Heart left ventricle (tissue), 13 donors: ENCODE measurements at regions not wholly inside any gene's neighbourhood (a gene's known extent, or its start where the extent isn't known, plus 50 kb on each side); places are given as distances from the start of the nearest gene placed in this dataset.

Experiments
- POLR2A ChIP-seq, 2 donors: fragments of 450-650 bp; IDR thresholded peaks; one replicate each; pipeline ENCODE4 v1.6.1; 2017; ENCODE audit warnings: antibody characterized with exemption in 2 of 2, mild to moderate bottlenecking in 2 of 2, moderate library complexity in 2 of 2
- TF ChIP-seq, protein P1 (sequence below), 12 donors: fragments of 200-600 bp; sonication (generic) in 4 of 12; IDR thresholded peaks; one replicate each; pipeline versions ENCODE4 v1.5.0 to v1.8.0; 2018 to 2022; ENCODE audit warnings: antibody characterized with exemption in 12 of 12, mild to moderate bottlenecking in 5 of 12
- donor health status: ischemic (EF 13 %, LVEDD 7.1; RV severe dilation, severe dysfunction).
- donor health status: DM: no; HTN: yes; CAD: no.
- donor health status: DM: no; HTN: no; CAD: no.
- donor health status: ischemic (EF 25% LVEDD 6.9; RV normal size, moderate dysfunction).
- donor health status: ischemic (EF 25% LVEDD 5.7; RV mildly dilated, moderate dysfunction).
- donor health status: ischemic (EF 35%, LVEDD 5.7; RV mildly dilated, moderate dysfunction).
- donor health status: nonischemic (EF 11% LVEDD 7.7; RV severe dilation, severe dysfunction).
- donor health status: DM: yes; HTN: yes; CAD: no.
- donor health status: PGD.
- donor health status: ischemic (EF 29% LVEDD 5.4; RV normal size, mild dysfunction).
- donor health status: nonischemic (EF 23%, LVEDD 6.1; RV moderate dilation, normal function).

DNA sequence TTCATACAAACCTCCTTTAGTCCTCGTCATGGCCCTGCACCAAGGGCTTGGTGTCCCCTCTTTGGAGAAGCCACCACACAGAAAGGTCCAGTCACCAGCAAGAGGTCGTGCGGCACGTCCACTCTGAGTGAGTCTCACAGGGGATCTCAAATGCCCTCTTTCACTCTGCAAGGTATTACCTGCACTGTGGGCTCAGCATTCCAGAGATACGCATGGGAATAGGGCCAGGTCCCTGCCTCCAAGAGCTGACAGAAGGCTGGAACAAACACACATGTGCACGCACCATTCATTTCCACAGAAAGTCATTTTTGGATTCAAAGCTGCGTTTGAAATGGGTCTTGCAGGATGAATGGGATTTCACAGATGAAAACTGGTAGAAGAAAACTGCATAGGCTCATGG lies 50.4 kb upstream of the TJP1 start:
- TF ChIP-seq, protein P1, sequence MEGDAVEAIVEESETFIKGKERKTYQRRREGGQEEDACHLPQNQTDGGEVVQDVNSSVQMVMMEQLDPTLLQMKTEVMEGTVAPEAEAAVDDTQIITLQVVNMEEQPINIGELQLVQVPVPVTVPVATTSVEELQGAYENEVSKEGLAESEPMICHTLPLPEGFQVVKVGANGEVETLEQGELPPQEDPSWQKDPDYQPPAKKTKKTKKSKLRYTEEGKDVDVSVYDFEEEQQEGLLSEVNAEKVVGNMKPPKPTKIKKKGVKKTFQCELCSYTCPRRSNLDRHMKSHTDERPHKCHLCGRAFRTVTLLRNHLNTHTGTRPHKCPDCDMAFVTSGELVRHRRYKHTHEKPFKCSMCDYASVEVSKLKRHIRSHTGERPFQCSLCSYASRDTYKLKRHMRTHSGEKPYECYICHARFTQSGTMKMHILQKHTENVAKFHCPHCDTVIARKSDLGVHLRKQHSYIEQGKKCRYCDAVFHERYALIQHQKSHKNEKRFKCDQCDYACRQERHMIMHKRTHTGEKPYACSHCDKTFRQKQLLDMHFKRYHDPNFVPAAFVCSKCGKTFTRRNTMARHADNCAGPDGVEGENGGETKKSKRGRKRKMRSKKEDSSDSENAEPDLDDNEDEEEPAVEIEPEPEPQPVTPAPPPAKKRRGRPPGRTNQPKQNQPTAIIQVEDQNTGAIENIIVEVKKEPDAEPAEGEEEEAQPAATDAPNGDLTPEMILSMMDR (IDR thresholded peaks at IDR 0.05) = no peak
- no peak for TF ChIP-seq POLR2A (IDR thresholded peaks at IDR 0.05)
